GM19468 (cell line): ENCODE measurements at regions not wholly inside any gene's neighbourhood (a gene's known extent, or its start where the extent isn't known, plus 50 kb on each side); places are given as distances from the start of the nearest gene placed in this dataset.
"Not testable (repeated sequence)": the region's sequence is repeated elsewhere in the genome, so short reads cannot be mapped to it uniquely, and the experiment has no call there.

ENCODE experiments used
- ATAC-seq: cut with Tn5 transposase; IDR thresholded peaks from one replicate; pipeline ENCODE4 v1.9.1; 2021; ENCODE audit warnings: mild to moderate bottlenecking, moderate library complexity, moderate number of reproducible peaks; ENCODE audit not compliant: unreplicated experiment; ENCODE audit errors: extremely low read depth

DNA sequence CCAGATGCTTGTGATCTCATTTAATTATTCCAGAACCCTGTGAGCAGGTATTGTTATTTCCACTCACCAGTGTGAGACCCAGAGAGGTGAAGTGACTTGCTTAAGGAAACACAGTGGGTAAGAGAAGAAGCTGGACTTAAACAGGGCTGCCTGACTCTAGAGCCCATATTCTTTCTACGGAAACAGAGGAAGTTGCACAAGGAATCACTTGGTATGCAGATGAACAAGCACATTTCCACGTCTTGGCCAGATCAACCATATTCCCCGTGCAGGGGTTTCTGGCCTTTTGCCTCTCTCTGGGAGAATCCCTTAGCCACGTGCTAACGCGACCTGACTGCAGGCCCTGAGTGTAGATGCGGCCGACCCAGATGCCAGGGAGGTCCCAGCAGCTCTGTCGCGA, 195.5 kb upstream of the ATP6AP2 start:
- no peak for ATAC-seq

GRCh38 chrX:40383969-40384368, 196.8 kb upstream of the ATP6AP2 start:
- ATAC-seq = no peak

- no peak for ATAC-seq
Measured at GRCh38 chrX:40383360-40383759, 197.4 kb upstream of the ATP6AP2 start.

GRCh38 chrX:40380655-40381488, 199.9 kb upstream of the ATP6AP2 start:
- no peak for ATAC-seq

DNA sequence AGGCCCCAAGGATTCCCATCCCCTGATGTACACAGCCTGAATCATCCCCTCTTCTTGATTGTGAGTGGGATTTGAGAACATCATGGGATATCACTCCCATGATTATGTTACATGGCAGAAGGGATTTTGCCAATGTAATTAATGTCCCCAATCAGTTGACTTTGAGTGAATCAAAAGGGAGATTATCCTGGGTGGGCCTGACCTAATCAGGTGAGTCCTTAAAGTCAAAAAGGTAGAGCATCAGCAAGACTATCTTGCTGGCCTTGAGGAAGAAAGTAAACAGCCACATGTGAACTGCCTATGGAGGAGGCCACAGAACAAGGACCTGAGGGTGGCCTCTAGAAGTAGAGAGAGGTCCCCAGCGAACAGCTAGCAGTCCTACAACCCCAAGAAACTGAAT, 203.1 kb upstream of the ATP6AP2 start:
- no peak for ATAC-seq

DNA sequence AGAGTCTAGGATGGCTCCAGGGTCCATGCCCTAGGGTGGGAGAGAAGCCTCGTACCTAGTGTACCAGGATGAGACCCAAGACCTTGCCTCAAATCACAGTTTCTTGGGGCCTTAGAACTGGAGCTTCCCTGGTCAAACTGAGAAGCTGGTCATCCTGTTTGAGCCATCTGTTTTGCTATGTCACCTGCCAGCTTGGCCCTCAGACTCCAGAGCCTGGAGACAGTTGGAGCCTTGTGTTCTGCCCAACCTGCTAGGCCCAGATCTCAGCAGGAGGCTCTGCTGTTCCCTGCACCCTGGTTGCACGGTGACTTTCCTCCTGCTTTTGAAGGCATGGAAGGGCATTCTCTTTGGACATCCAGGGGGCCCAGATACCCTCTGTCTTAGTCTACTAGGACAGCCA, 206.3 kb upstream of the ATP6AP2 start:
- ATAC-seq = no peak

- no peak for ATAC-seq
Measured at GRCh38 chrX:40373641-40374040, 207.1 kb upstream of the ATP6AP2 start.

- no peak for ATAC-seq
Measured at GRCh38 chrX:40373025-40373424, 207.7 kb upstream of the ATP6AP2 start.

DNA sequence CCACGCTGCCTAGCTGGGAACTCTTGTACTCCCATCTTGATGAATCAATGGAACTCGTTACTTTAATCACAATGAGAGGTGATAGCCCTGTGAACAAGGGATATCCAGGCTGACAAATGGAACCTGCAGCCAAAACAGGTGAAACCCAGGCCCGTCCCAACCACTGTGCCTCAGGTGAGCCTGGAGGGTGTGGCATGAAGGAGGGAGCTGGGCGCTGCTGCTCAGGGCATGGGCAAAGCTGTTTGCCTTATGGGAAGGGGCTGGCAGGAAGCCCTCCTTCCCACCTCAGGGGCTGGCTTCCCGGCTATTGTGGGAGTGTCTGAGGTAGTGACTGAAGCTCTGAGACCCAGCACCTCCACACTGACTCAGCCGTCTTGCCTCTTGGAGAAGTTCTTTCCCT, 209.4 kb upstream of the ATP6AP2 start:
- ATAC-seq = no peak

- ATAC-seq = no peak
Measured at GRCh38 chrX:40368611-40369061, 212.1 kb upstream of the ATP6AP2 start.

GRCh38 chrX:40366661-40367060, 214.1 kb upstream of the ATP6AP2 start:
- ATAC-seq = no peak

- not testable (repeated sequence) for ATAC-seq
Measured at GRCh38 chrX:40362291-40362690, 218.5 kb upstream of the ATP6AP2 start.

GRCh38 chrX:40360557-40360956, 220.2 kb upstream of the ATP6AP2 start:
- no peak for ATAC-seq

DNA sequence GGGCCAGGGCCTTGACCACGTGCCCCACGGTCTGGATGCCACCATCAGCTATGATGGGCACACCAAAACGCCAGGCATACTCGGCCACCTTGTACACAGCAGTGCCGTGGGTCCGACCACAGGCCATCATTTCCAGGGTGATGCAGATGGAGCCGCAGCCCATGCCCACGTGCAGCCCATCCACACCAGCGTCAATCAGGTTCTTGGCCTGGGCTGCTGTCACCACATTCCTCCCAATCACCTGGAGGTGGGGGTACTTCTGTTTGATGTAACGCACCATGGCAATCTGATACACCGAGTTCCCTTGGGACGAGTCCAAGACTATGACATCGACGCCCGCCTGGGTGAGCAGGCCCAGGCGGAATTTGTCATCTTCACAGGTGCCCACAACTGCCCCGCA, 221.2 kb upstream of the ATP6AP2 start:
- no peak for ATAC-seq

DNA sequence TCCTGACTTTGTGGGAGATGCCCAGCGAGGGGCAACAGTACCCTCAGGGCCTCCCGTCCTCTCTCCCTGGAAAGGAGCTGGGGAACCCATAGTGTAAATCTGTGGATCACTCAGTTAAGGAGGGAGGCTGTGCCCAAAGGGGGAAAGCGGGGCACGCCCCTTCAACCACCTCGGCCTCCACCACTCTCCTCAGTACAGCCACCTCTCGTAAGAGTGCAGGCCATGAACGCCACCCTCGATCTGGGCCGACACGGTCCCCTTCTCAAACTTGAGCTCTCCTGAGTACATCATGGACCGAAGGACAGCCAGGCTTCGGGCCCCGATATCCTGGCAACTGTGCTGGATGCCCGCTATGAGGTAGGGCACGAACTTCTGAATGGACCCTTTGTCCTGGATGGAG, 221.8 kb upstream of the ATP6AP2 start:
- no peak for ATAC-seq

DNA sequence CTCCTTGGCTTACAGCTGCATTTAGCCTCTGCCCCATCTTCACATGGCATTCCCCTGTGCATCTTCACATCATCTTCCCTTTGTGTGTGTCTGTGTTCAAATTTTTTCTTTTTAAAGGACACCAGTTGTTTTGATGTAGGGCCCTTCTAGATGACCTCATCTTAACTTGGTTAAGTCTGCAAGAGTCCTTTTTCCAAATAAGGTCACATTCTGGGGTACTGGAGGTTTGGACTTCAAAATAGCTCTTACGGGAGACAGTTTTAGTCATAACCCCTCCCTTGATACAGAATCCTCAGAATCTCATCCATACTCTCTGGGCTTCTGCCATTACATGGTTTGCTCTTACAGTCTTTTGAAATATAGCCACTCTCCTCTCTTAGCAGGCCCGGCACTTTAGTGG, 231.5 kb upstream of the ATP6AP2 start:
- ATAC-seq = no peak

GRCh38 chrX:40346379-40346778, 234.4 kb upstream of the ATP6AP2 start:
- ATAC-seq = no peak

DNA sequence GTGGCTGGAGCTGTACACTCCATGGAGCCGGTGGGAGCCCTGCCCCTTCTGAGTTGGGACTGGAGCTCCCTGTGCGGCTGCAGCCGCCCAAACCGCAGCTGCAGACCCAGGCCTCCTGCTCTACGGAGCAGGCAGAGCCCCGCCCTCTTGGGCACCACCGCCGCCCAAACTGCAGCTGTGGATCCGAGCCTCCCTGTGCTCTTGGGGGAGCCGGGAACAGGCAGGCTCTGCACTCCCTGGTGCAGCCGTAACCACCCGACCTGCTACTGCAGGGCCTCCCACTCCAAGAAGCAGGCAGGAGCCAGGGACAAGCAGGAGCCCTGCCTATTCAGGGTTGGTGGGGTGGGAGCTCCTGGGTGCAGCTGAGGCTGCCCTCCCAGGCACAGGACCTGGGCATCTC, 237.5 kb upstream of the ATP6AP2 start:
- ATAC-seq = no peak

DNA sequence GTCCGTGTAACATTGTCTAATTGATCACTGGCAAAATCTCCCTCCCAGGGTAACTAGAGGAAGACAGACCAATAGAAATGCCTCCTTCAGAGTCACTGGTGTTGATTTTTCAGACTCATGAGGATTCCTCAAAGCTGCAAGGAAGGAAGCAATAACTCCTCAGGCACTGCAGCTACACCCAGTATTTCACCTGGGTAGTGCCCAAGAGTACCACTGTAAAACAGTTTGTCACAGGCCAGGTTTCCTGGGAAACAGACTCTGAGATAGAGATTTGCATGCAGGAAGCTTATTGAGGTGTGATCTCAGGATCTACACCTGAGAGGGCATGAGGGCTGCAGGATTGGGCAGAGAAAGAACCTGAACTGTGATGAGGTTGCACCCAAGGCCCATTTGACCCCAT, 240.7 kb upstream of the ATP6AP2 start:
- no peak for ATAC-seq

- no peak for ATAC-seq
Measured at GRCh38 chrX:40333344-40333743, 235.6 kb upstream of the BCOR start.

- no peak for ATAC-seq
Measured at GRCh38 chrX:40331762-40332161, 234.0 kb upstream of the BCOR start.

GRCh38 chrX:40331353-40331752, 233.6 kb upstream of the BCOR start:
- no peak for ATAC-seq
